ENCODE measurements at regions not wholly inside any gene's neighbourhood (a gene's known extent, or its start where the extent isn't known, plus 50 kb on each side); places are given as distances from the start of the nearest gene placed in this dataset.

DNA sequence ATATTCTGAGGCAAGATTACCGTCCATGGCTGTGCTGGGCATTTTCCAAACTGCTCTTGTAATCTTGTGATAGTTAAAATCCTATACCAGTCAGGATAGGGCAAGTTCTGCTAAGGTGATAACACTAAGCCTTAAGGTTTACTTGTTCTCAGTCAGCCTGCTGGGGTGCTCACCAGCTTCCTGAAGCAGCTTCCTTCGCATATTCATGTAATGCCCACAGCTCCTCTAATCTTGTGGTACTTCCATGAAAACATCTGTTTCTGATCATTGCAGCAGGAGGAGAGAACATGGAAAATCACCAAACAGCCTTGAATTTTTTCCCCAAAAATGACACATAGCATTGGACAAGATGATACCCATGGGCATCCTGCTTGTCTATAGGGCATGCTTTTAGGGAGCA, 473.2 kb downstream of the MED10 start:
- TF ChIP-seq, protein P1, sequence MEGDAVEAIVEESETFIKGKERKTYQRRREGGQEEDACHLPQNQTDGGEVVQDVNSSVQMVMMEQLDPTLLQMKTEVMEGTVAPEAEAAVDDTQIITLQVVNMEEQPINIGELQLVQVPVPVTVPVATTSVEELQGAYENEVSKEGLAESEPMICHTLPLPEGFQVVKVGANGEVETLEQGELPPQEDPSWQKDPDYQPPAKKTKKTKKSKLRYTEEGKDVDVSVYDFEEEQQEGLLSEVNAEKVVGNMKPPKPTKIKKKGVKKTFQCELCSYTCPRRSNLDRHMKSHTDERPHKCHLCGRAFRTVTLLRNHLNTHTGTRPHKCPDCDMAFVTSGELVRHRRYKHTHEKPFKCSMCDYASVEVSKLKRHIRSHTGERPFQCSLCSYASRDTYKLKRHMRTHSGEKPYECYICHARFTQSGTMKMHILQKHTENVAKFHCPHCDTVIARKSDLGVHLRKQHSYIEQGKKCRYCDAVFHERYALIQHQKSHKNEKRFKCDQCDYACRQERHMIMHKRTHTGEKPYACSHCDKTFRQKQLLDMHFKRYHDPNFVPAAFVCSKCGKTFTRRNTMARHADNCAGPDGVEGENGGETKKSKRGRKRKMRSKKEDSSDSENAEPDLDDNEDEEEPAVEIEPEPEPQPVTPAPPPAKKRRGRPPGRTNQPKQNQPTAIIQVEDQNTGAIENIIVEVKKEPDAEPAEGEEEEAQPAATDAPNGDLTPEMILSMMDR (conservative IDR thresholded peaks at IDR 0.05): no peak
- no peak for TF ChIP-seq ZFX (IDR thresholded peaks at IDR 0.05)
